ENCODE measurements at regions not wholly inside any gene's neighbourhood (a gene's known extent, or its start where the extent isn't known, plus 50 kb on each side); places are given as distances from the start of the nearest gene placed in this dataset.

DNA sequence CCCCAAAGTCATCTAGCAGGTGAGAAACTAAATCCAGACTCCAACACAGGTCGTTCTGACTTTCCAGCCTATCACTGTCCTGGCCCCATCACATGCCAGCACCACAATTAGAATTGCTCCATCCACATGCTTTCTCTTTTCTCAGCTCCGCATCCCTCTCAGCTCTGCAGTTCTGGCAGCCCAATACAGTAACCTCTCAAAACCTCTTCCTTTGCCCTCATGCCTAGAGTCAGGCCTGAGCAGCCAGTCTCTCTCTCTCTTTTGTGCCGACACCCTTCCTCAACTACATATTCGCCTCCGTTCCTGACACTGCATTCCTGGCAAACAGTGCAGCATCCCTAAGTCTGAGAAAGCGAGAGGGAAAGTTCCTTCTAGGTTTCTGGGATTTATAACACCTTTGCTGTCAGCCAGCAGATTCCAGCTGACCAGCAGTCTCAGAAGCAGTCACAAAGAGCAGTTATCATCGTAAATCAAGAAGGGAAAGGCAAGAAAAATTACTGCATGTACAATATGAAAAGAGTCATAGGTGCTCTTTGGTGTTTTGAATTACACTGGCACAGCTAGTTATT is 258.0 kb downstream of the FAT3 start:
- no peak for DNase-seq

DNA sequence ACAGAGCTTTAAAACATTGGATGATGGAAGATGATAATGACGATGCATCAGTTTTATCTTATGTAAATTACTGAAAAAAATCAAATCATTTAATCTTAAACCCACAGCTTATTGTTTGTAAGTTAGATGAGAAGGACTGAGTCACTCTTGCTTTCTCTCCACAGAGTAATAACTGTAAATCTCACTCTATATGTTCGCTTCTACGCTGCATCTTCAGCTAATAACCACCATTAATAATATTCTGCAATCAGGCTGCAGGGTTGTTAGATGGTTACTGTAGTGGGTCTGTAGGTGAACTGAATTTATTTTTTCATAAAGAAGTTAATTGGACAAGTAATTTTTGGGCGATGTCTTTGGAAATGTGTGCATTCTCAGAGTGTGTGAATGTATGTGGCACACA is 260.0 kb downstream of the FAT3 start:
- no peak for DNase-seq

GRCh38 chr11:92489826-92490399 is 265.3 kb downstream of the FAT3 start:
- DNase-seq: no peak

GRCh38 chr11:92492372-92492771 is 267.8 kb downstream of the FAT3 start:
- DNase-seq: no peak

- no peak for DNase-seq
Measured at GRCh38 chr11:92495107-92495793, 270.6 kb downstream of the FAT3 start.

GRCh38 chr11:92500453-92500852 is 275.8 kb downstream of the FAT3 start:
- no peak for DNase-seq

DNA sequence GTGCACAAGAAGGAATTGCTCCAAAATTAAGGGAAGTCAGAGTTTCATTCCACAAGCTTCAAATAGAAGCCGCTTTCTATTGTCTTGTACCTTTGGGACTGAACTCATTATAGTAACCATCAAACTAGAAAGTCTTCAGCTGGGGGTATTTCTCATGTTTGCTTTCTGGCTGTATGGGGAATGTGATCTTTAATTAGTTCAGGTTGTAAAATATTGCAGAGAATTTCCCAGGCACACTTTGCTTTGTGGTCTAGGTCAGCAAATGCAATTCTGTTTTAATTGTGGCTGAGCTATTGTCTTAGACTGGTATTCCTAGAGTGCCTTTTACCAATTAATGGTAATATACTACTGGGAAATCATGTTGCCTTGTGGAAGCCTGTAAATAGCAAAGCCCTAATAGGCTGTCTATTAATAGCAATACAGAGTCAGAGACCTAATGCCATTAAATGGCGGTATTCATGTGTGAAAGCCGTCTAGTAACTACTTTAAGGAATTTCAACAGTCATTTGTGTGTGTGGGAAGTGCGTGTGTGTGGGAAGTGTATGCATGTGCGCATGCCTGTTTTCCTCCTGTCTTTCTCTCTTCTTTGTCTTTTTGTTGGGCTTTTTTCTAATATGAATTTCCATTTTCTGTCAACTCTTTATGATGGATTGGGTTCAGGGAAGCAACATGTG is 276.6 kb downstream of the FAT3 start:
- no peak for DNase-seq

DNA sequence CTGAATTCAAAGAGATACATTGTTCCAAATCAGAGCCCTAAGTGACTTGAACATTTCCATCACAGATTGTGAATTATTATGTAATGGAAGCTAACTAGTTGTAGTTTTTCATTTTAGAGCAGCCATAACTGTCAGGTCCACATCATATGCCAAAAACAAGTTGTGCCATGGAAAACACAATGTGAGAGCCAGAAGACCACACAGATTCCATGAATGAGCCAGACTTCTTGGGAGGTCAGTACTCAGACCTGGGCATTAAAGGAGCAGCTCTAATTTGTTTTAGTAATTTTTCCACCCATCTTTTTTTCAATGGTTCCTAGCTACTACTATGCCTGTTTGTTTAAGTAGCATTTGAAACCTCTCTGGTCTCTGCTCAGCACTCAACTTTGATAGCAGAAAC is 279.4 kb downstream of the FAT3 start:
- DNase-seq: no peak

GRCh38 chr11:92504534-92504933 is 279.9 kb downstream of the FAT3 start:
- DNase-seq: no peak

DNA sequence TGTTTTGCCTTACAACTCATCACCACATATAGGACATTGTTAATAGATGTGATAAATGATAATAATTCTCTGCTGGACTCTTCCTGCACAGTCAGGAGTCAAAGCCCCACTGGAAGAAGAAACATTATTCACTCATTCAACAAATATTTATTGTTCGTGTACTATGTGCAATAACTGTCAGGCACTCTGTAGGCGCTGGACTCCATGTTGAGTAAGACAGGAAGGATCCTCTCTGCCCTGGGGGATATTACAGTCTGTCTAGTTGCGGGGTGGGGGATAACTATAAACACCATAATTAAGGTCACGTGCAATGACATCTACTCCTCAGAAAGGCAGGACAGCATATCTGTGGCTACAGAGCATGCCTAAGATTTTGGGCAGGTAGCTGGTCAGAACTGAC is 281.1 kb downstream of the FAT3 start:
- no peak for DNase-seq

GRCh38 chr11:92506809-92507336 is 282.3 kb downstream of the FAT3 start:
- DNase-seq: no peak

GRCh38 chr11:92510591-92510990 is 286.0 kb downstream of the FAT3 start:
- no peak for DNase-seq

- no peak for DNase-seq
Measured at GRCh38 chr11:92511522-92512203, 287.0 kb downstream of the FAT3 start.

- DNase-seq: no peak
Measured at GRCh38 chr11:92512204-92512569, 287.6 kb downstream of the FAT3 start.

GRCh38 chr11:92523611-92524010 is 299.0 kb downstream of the FAT3 start:
- no peak for DNase-seq

DNA sequence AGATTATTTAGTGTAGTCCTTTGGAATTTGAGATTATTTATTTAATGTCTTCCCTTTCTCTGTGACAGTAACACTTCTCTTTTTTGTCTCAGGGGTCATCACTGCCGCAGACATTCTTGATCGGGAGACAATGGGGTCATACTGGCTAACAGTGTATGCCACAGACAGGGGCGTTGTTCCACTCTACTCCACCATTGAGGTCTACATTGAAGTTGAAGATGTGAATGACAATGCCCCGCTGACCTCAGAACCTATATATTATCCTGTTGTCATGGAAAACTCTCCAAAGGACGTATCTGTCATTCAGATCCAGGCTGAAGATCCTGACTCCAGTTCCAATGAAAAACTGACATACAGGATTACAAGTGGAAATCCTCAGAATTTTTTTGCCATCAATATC is 299.9 kb downstream of the FAT3 start:
- no peak for DNase-seq

DNA sequence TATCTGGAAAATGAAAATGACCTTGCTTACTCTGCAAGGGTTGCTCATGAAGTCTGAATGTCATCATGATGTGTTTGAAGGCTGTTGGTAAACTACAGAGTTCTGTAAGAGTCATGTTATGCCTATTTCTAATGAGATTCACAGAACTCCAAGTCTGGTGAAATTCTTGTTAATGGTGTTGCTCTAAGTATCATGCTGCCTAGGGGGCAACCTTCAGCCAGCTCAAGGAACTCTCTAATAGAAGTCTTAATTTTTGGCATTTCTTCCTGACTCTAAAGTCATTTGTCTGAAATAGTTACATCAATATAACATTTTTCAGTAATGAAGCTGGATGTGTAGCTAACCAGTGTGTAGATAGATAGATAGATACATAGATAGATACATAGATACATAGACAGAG is 302.8 kb downstream of the FAT3 start:
- DNase-seq: no peak

- no peak for DNase-seq
Measured at GRCh38 chr11:92528001-92528400, 303.4 kb downstream of the FAT3 start.

DNA sequence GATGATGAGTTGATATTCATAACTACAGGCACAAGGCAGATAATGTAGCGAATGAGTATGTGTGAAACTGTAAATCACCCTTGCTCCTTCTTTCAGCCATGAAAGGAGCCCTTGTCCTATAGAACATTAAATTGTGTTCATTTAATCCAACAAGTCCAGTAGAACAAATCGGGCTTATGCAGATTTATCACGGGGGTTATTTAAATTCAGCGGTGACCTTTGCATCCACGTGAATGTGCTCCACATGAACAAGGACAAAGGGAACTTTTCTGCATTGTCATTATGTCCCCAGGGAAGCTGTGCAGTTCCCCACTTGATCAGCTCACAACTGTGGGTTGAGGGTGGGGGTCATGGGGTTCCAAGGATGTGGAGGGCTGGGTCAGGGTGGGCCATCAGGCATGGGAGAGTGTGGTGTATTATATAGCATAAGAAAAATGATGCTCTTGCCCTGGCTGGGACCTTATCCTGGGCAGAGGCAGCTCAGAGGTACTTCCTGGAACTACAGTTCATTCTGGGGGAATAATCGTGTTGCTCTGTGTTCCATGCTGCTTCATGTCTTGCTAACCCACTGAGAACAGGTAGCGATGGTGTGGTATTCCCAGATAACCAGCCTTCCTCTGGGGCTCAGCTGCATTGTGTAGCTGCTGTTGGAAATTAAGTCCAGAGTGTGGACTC is 306.6 kb downstream of the FAT3 start:
- no peak for DNase-seq

- no peak for DNase-seq
Measured at GRCh38 chr11:92533657-92534335, 309.2 kb downstream of the FAT3 start.

- DNase-seq: no peak
Measured at GRCh38 chr11:92536883-92537282, 312.3 kb downstream of the FAT3 start.

GRCh38 chr11:92540096-92540495 is 315.5 kb downstream of the FAT3 start:
- DNase-seq: no peak

Data from suppressor macrophage (primary cell).